ENCODE measurements at regions not wholly inside any gene's neighbourhood (a gene's known extent, or its start where the extent isn't known, plus 50 kb on each side); places are given as distances from the start of the nearest gene placed in this dataset.

DNA sequence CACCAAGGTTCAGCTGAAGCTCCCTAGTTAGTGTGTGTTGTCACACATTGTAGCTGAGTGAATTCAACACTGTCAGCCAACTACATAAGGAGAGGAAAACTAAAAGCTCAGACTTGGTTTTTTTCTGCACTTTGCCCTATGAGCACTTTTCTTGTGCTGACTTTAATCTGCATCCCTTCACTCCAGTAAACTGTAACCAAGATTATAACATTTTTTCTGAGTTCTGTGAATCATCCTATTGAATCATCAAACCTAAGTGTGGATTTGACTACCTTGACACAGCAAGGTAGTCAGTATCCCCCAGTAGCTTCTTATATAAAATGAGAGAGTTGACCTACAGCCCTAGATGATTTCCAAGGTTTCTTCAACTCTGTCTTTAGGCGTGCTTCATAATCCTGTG is 325.0 kb downstream of the AGTPBP1 start:
- H3K36me3 ChIP-seq (ENCODE audit: control insufficient read depth, insufficient read depth, low read length): no peaks in the 10 kb centered on the region
- DNase-seq (ENCODE audit: extremely low read depth, insufficient read length): no peak
- H3K27me3 ChIP-seq (replicated peaks; ENCODE audit: control insufficient read depth, insufficient read depth, low read length): no peaks in the 10 kb centered on the region
- TF ChIP-seq, protein P1, sequence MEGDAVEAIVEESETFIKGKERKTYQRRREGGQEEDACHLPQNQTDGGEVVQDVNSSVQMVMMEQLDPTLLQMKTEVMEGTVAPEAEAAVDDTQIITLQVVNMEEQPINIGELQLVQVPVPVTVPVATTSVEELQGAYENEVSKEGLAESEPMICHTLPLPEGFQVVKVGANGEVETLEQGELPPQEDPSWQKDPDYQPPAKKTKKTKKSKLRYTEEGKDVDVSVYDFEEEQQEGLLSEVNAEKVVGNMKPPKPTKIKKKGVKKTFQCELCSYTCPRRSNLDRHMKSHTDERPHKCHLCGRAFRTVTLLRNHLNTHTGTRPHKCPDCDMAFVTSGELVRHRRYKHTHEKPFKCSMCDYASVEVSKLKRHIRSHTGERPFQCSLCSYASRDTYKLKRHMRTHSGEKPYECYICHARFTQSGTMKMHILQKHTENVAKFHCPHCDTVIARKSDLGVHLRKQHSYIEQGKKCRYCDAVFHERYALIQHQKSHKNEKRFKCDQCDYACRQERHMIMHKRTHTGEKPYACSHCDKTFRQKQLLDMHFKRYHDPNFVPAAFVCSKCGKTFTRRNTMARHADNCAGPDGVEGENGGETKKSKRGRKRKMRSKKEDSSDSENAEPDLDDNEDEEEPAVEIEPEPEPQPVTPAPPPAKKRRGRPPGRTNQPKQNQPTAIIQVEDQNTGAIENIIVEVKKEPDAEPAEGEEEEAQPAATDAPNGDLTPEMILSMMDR (IDR thresholded peaks at IDR 0.05; ENCODE audit: insufficient read depth, low read length, poor library complexity, severe bottlenecking): no peak
- no peak overlapping the region for H3K4me3 ChIP-seq (replicated peaks; ENCODE audit: low read depth, low read length)

DNA sequence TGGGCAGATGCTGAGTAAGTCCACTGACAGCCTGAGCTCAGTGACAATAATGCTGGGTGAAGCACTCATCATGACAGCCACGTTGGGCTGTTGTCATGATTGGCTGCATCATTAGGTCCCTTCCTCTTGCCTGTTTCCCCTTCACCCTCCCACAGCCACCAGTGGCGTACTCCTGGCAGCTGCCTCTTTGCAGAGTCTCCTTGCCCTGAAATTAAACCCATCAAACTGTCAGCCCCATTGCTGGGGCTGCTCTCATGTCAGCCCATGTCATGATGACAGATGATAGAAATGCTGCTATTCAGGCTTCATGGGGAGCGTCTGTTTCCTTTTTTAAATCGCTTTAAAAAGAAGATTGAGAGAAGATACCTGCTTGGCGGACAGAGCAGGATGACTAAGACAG is 327.4 kb downstream of the AGTPBP1 start:
- TF ChIP-seq, protein P1 (IDR thresholded peaks at IDR 0.05; ENCODE audit: insufficient read depth, low read length, poor library complexity, severe bottlenecking): no peak

DNA sequence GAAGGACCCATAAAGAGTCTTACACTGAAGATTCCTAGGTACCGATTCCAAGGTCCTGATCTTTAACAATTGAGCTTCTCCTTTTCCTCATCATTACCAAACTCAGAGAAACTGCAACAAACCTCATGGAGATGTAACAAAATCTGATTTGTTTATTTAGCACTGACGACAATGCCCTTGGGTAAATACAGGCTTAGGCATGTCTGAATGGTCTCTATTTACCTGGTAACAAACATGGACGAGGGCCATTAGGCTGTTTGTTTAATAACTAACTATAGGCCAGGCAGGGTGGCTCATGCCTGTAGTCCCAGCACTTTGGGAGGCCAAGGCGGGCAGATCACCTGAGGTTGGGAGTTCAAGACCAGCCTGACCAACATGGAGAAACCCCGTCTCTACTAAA is 333.3 kb downstream of the AGTPBP1 start:
- TF ChIP-seq, protein P1 (IDR thresholded peaks at IDR 0.05; ENCODE audit: insufficient read depth, low read length, poor library complexity, severe bottlenecking): no peak
- no peak overlapping the region for H3K4me3 ChIP-seq (replicated peaks; ENCODE audit: low read depth, low read length)
- H3K36me3 ChIP-seq (ENCODE audit: control insufficient read depth, insufficient read depth, low read length): no peaks in the 10 kb centered on the region
- no peak for DNase-seq (ENCODE audit: extremely low read depth, insufficient read length)
- H3K27me3 ChIP-seq (replicated peaks; ENCODE audit: control insufficient read depth, insufficient read depth, low read length): peaks cover 2% of the 10 kb centered on the region

More for the DNA sequence above, 327.4 kb downstream of the AGTPBP1 start:
- no peaks in the 10 kb centered on the region for H3K36me3 ChIP-seq (ENCODE audit: control insufficient read depth, insufficient read depth, low read length)
- no peaks in the 10 kb centered on the region for H3K27me3 ChIP-seq (replicated peaks; ENCODE audit: control insufficient read depth, insufficient read depth, low read length)
- DNase-seq (ENCODE audit: extremely low read depth, insufficient read length): no peak
- no peak overlapping the region for H3K4me3 ChIP-seq (replicated peaks; ENCODE audit: low read depth, low read length)

DNA sequence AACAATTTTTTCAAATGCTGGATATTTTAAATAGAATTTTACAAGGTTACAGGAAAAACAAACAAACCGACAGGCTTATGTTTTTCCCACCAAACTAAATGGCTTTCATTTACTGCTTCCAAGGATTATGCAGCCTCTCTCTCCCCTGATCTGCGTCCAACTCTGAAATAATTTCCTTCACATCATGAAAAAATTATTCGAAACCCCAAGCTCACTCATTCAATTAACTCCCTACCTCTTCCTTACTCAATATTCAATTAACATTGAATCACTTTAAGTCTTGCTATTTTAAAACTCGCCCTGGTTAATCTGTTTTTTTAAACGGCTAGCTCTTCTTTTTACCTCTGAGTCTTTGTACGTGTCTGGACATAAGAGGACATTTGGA is 336.2 kb downstream of the AGTPBP1 start:
- no peak for DNase-seq (ENCODE audit: extremely low read depth, insufficient read length)
- no peaks in the 10 kb centered on the region for H3K36me3 ChIP-seq (ENCODE audit: control insufficient read depth, insufficient read depth, low read length)
- peaks cover 2% of the 10 kb centered on the region for H3K27me3 ChIP-seq (replicated peaks; ENCODE audit: control insufficient read depth, insufficient read depth, low read length)
- no peak overlapping the region for H3K4me3 ChIP-seq (replicated peaks; ENCODE audit: low read depth, low read length)
- TF ChIP-seq, protein P1 (IDR thresholded peaks at IDR 0.05; ENCODE audit: insufficient read depth, low read length, poor library complexity, severe bottlenecking): no peak

DNA sequence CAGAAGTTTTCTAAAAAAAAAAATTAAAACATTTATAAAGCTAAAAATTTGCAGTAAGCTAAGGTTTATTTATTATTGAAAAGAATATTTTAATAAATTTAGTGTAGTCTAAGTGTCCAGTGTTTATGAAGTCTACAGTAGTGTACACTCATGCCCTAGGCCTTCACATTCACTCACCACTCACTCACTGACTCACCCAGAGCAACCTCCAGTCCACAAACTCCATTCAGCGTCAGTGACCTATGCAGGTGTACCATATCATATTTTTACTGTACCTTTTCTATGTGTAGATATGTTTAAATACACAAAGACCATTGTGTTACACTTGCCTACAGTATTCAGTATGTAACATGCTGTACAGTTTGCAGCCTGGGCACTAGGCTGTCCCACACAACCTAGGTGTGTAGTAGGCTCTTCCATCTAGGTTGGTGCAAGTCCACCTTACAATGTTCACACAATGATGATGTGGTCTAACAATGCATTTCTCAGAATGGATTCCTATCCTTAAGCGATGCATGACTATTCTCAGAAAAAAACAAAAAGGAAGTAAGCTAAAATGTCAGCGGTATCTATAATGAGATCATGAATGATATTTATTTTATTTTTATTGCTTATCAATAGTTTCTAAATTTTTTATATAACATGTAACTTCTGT is 336.7 kb downstream of the AGTPBP1 start:
- Histone ChIP-seq H3K36me3 (ENCODE audit: control insufficient read depth, insufficient read depth, low read length) (no peaks in the 10 kb centered on the region), H3K4me3 (replicated peaks; ENCODE audit: low read depth, low read length) (no peak overlapping the region), H3K27me3 (replicated peaks; ENCODE audit: control insufficient read depth, insufficient read depth, low read length) (peaks cover 2% of the 10 kb centered on the region)
- DNase-seq (ENCODE audit: extremely low read depth, insufficient read length): no peak
- TF ChIP-seq, protein P1 (IDR thresholded peaks at IDR 0.05; ENCODE audit: insufficient read depth, low read length, poor library complexity, severe bottlenecking): no peak

DNA sequence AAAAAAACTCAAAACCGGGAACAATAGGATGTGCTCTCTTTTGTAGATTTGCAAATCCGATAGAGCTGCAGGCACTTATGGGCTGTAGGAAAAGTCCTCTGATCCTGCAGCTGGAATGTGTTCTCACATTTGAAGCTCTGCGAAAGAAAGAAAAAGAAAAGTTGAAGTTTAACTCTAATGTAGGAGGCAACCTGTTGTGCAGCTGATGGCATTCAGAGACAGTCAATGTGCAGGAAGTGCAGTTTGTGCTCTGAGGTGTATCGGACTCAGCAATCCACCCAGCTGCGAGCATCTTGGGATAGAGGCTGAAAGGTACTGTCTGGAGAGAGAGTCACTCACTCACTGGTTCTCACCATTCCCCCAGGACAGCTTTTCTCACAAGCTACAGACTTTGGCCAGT is 339.2 kb downstream of the AGTPBP1 start:
- TF ChIP-seq, protein P1 (IDR thresholded peaks at IDR 0.05; ENCODE audit: insufficient read depth, low read length, poor library complexity, severe bottlenecking): no peak
- Histone ChIP-seq H3K27me3 (replicated peaks; ENCODE audit: control insufficient read depth, insufficient read depth, low read length) (no peaks in the 10 kb centered on the region; the same call in 1 of the 2 replicates), H3K36me3 (ENCODE audit: control insufficient read depth, insufficient read depth, low read length) (no peaks in the 10 kb centered on the region), H3K4me3 (replicated peaks; ENCODE audit: low read depth, low read length) (no peak overlapping the region)
- no peak for DNase-seq (ENCODE audit: extremely low read depth, insufficient read length)
